GM18517 (cell line): ENCODE measurements at regions not wholly inside any gene's neighbourhood (a gene's known extent, or its start where the extent isn't known, plus 50 kb on each side); places are given as distances from the start of the nearest gene placed in this dataset.

Experiments
- ATAC-seq: cut with Tn5 transposase; IDR thresholded peaks from one replicate; pipeline ENCODE4 v1.9.1; 2021; ENCODE audit warnings: mild to moderate bottlenecking, moderate library complexity; ENCODE audit not compliant: unreplicated experiment

GRCh38 chr16:51557670-51558069, 406.6 kb upstream of the SALL1 start:
- ATAC-seq: no peak

DNA sequence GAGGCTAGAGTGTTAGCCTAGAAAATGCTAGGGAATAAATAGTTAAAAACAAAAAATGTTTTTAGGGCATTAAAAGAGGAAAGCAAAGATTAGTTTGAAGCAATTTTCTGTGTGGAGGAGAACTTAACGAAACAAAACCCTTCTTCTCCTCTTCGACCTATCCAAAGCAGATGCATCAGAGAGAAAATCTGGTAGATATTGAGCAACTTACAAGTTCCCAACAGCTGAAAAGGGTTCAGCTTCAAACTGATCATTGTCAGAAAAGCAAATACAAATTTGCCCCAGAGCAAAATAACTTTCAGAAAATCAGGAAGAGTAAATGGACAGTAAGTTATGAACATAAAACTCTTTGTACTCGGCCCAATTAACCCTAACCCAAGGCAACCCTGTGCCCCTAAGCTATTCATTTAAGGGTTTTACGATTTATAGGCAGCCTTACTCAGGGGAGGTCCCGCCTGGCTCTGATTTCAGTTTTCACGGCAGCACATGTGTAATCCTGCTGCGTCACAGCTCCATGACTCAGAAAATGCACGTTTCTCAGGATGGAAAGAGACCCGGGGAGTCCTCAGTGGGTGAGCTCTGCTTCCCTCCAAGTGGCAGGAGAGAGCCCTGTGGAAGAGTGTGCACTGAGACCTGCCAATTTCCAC, 405.7 kb upstream of the SALL1 start:
- no peak for ATAC-seq

DNA sequence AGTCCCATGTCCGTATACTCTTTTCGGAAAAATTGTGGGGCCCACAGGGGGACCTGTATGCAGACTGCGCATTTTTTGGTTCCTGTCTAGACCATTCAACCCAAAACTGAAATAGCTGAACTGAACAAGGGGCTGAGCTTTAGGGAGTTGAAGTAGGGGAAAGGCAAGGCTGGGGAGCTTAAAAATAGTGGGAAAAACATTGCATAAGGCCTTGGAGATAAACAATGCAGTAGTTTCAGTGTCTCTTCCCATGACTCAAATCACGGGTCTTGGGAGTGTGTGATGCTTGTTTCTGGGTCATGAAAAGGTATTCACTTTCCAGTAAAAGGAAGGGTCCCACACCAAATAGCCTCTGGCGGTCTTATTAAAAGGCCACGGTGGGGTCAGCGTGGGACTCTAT, 402.8 kb upstream of the SALL1 start:
- no peak for ATAC-seq

GRCh38 chr16:51553314-51553713, 402.2 kb upstream of the SALL1 start:
- no peak for ATAC-seq

DNA sequence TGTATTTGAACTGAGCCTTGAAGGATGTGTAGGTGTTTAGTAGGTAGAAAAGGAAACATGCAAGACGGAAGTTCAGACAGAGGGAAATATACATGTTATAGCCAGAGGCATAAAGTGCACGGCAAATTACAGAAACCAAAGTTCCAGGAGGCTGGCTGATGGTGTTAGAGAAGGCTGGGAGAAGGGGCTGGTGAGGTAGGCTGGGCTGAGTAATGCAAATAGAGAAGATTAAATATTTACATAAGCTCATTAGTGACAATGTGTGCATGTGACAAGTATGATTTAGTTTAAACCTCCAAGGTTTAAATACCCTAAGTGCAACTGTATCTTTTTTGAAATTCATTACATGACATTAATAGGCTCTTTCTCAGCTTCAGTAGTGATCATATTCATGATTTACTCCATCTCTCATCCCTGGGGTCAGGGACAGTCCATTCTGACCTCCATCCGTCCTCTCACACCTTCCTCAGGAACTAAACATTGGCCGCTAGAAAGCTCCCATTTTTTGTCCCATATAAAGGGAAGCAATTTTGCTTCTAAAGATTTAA, 399.8 kb upstream of the SALL1 start:
- no peak for ATAC-seq

- no peak for ATAC-seq
Measured at GRCh38 chr16:51549836-51550235, 398.8 kb upstream of the SALL1 start.

GRCh38 chr16:51545951-51546350, 394.9 kb upstream of the SALL1 start:
- no peak for ATAC-seq

DNA sequence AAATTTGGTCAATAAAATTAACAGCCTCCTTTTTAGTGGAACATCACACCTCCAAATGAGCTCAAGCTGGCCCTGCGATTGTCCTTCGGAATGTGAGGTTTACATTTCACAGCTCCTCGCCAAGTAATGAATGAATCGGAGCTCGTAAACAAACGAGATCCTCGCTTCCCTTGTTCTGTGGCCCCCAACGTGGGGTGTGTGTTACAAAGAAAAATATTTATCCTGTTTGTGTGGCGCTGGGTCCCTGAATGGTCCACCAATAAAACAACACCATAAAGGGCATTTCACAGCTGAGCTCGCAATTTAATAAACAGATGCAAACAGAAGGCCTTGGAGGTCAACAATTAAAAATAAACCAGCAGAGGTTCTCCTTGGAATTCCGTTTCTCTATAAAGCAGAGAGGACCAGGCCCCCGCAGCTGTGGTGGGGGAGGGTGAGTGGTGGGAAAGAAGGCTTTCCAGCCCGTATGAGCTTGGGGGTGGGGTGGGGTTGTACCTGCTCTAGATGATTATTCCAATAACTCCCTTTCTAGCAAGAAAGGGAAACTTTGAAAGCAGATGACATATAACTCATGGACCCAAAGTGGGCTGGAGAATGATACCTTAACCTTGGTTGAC, 393.9 kb upstream of the SALL1 start:
- ATAC-seq: no peak

- no peak for ATAC-seq
Measured at GRCh38 chr16:51543971-51544370, 392.9 kb upstream of the SALL1 start.

DNA sequence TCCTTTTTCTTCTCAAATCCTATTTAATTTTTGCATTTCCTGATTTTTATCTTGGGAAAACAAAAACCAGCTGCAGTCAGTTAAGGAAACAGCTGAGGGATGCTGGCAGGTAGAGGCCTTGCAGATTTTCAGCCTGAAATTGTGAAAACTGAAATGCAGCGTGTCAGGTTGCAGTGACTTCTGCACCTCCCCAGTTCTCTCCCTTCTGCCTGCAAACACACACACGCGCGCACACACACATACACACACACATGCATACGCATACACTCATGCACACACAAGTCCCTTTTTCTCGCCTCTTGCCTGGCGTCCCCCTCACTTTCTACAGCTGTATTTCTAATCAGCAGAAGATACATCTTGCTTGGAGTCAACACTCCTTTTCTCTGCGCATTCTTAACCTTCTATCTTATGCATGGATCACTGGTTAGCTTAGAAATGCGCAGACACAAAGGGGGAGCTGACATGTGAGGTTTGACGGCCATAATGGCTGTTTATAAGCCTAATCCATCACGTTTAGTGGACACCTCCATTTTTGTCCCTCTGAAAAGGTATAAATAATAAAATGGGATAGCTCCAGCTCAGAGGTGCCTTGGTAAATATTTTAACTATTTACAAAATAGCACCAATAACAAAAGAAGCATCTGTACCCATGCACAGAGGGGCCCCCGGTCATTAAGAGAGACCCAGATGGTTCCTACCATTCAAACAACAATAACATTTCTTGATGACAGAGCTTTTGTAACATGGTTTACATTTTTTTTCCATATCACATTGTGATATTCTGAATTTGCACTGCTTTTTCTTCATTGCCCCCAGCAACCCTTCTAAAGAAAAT, 392.1 kb upstream of the SALL1 start:
- no peak for ATAC-seq

DNA sequence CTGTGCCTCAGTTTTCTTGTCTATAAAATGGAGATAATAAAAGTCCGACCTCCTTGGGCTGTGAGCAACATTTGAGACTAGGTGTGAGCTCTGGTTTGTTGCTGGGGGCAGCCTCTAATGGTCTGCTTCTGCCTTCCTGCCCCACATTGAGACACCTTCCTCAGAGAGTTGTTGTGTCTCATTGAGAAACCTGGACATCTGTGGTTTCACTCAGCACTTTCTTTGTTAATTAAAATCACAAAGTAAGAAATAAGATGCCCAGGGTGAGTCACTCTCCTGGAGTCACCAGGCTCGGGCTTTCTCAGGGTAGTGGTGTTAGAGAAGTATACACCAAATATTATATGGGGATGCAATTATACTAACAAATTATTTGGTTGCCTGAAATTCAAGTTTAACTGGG, 389.2 kb upstream of the SALL1 start:
- no peak for ATAC-seq

- ATAC-seq: no peak
Measured at GRCh38 chr16:51538707-51539498, 387.8 kb upstream of the SALL1 start.

- ATAC-seq: no peak
Measured at GRCh38 chr16:51535591-51535990, 384.5 kb upstream of the SALL1 start.

DNA sequence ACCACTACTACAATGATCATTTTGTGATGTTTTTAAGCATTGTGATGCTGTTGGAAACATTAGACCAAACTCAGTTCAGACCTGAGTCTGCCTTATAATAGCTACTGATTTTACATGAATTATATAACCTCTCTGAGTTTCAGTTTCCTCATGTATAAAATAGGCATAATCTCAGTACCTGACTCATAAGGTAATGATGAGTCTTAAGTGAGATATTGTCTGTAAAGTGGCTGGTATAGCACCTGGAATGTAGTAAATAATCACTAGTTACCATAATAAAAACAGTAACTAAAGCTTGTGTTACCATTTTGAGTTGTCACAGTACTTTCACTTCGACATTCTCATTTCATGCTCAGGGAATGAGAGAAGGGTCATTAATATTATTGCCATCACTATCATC, 381.5 kb upstream of the SALL1 start:
- ATAC-seq: no peak

DNA sequence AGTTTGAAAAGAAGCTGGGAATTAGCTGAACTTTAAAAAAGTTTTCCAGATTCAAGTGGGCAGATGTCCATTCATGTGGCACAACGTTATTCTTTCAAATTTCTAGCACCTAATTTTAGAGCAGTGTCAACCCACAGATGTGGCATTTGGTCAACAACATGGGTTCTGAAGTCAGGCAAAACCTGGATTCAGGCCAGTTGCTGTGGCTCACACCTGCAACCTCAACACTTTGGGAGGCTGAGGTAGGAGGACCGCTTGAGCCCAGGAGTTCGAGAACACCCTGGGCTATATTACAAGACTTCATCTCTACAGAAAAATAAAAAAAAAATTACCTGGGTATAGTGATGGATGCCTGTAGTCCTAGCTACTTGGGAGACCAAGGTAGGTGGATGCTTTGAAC, 380.2 kb upstream of the SALL1 start:
- ATAC-seq: no peak

DNA sequence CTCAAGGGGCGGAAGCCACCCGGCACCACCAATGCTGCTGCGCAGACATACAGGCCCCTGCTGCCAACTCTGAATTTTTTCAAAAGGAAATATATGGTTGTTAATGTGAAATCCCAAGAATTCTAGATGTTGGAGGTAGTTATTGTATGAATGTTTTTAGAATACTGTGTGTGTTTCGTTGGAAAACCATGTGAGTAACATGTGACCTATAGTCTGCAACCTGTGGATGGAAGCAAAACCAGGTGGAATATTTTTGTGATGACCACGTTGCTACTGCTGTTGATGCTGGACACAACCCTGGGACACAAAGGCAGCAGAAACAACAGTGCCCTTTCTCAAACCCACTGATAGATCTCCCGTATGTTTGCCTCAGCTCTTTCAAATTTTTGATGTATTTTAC, 376.3 kb upstream of the SALL1 start:
- ATAC-seq: no peak

GRCh38 chr16:51526621-51527020, 375.6 kb upstream of the SALL1 start:
- ATAC-seq: no peak

DNA sequence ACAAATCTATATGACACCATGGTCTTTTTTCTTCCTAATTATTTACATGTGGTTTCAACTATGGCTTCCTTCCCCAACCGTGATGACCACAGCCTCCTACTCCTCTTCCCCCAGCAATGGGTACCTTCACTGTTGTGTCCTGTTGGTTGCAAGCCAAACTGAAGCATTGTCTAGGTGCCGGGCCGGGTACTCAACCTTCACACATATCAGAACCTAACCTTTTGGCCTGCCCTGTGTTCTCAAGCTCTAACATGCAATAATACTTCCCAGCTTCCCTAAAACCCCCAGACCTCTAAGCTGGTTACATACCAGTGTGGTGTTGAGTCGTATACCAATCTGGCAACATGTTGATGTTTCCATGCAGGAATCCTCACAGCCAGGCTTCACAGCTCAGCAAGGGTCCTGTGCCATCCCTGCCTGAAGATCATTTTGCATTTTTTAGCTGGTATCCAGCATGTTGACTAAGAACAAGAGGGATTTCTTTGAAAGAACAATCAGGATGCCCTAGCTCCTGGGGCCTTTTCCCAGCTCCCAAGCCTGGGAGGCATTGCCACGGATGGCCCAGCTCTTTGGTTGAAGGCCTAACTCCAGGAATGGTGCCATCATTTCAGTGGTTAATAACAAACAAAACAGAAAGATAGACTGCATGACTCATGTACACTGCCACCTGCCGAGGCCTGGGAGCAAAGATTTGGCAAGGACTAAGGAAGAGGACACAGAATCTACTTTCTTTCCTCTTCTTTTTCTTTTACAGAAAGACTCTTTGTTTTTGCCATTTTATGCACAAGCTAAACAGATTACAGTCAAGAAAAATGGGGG, 373.7 kb upstream of the SALL1 start:
- no peak for ATAC-seq

- ATAC-seq: no peak
Measured at GRCh38 chr16:51524070-51524469, 373.0 kb upstream of the SALL1 start.

- ATAC-seq: no peak
Measured at GRCh38 chr16:51523400-51523799, 372.3 kb upstream of the SALL1 start.
